A549 (cell line): ENCODE measurements at regions not wholly inside any gene's neighbourhood (a gene's known extent, or its start where the extent isn't known, plus 50 kb on each side); places are given as distances from the start of the nearest gene placed in this dataset.

Experiments used
- ATAC-seq, 2 experiments: fragments of 200-7000 bp in 1 of 2; fragments of >200 bp in 1 of 2; cut with Nextera tagmentation in 1 of 2; cut with Tn5 transposase in 1 of 2; 3 replicates each; pipeline versions ENCODE4 v1.8.0 to v1.9.1; 2018 to 2020; ENCODE audit warnings: mild to moderate bottlenecking in 1 of 2, moderate library complexity in 1 of 2
- CTCF ChIA-PET: fragments of 300-600 bp; sonication (Branson Sonifier 250); formaldehyde crosslinking; extraction: SDS; loops from one replicate; lab custom pipeline; 2021; ENCODE audit warnings: antibody characterized with exemption, inconsistent platforms; lab: Yijun Ruan, JAX
- POLR2A ChIA-PET: fragments of 350-600 bp; formaldehyde crosslinking; extraction: SDS; loops from one replicate; lab custom pipeline; 2021; ENCODE audit warnings: antibody characterized with exemption, inconsistent platforms; lab: Yijun Ruan, JAX
- DNase-seq, 2 experiments: peaks; one replicate each; pipeline versions ENCODE4 v3.0.0 to v3.0.0-alpha.2; 2011 to 2016; ENCODE audit warnings: low read depth in 1 of 2, low spot score in 1 of 2
- FAIRE-seq: peaks from 2 replicates; lab custom pipeline; 2011; peaks lifted over from hg19 to GRCh38; lab: Jason Lieb, UNC
- H3K27ac ChIP-seq, 2 experiments: fragments of >200 bp; sonication (Bioruptor Twin); formaldehyde crosslinking; 3 replicates each; pipeline ENCODE4 v1.5.1; 2016 to 2017
- H3K4me1 ChIP-seq: fragments of >200 bp; sonication (Bioruptor Twin); formaldehyde crosslinking; 3 replicates; pipeline ENCODE4 v1.6.1; 2016
- H3K4me2 ChIP-seq: fragments of >200 bp; sonication (Bioruptor Twin); formaldehyde crosslinking; 3 replicates; pipeline ENCODE4 v1.6.1; 2016
- H3K4me3 ChIP-seq: fragments of >200 bp; sonication (Bioruptor Twin); formaldehyde crosslinking; 3 replicates; pipeline ENCODE4 v1.5.1; 2016
- H3K9me3 ChIP-seq: fragments of >200 bp; sonication (Bioruptor Twin); formaldehyde crosslinking; 3 replicates; pipeline ENCODE4 v1.6.1; 2016
- CEBPB ChIP-seq, 2 experiments: fragments of >200 bp in 1 of 2; sonication (Bioruptor Twin) in 1 of 2; formaldehyde crosslinking in 1 of 2; IDR thresholded peaks; 2 replicates each; pipeline ENCODE4 v1.6.1; 2012 to 2016
- EHF ChIP-seq: fragments of 250-450 bp; sonication (Bioruptor Pico); IDR thresholded peaks from 2 replicates; pipeline ENCODE4 v1.5.0; 2020; ENCODE audit warnings: mild to moderate bottlenecking
- EHMT2 ChIP-seq: fragments of 200-600 bp; sonication (generic); IDR thresholded peaks from 2 replicates; pipeline ENCODE4 v1.6.1; 2016; ENCODE audit warnings: antibody characterized with exemption, low read depth, mild to moderate bottlenecking, moderate library complexity
- ESRRA ChIP-seq: fragments of 150-350 bp; IDR thresholded peaks from 2 replicates; pipeline ENCODE4 v1.6.1; 2014; ENCODE audit warnings: mild to moderate bottlenecking, low read length, borderline replicate concordance
- FOXS1 ChIP-seq: fragments of 250-450 bp; sonication (Bioruptor Pico); IDR thresholded peaks from 2 replicates; pipeline ENCODE4 v1.5.0; 2020; ENCODE audit warnings: mild to moderate bottlenecking, moderate library complexity
- GATA3 ChIP-seq: IDR thresholded peaks from 2 replicates; pipeline ENCODE4 v1.6.1; 2012; ENCODE audit warnings: borderline replicate concordance
- HOXA7 ChIP-seq: fragments of 250-450 bp; sonication (Bioruptor Pico); IDR thresholded peaks from 2 replicates; pipeline ENCODE4 v1.5.0; 2020; ENCODE audit warnings: mild to moderate bottlenecking, moderate library complexity
- HOXB13 ChIP-seq: fragments of 250-450 bp; sonication (Bioruptor Pico); IDR thresholded peaks from 2 replicates; pipeline ENCODE4 v1.5.0; 2020; ENCODE audit warnings: low read depth, mild to moderate bottlenecking, moderate library complexity
- HOXB5 ChIP-seq: fragments of 250-450 bp; sonication (Bioruptor Pico); IDR thresholded peaks from 2 replicates; pipeline ENCODE4 v1.5.0; 2020; ENCODE audit warnings: mild to moderate bottlenecking, moderate library complexity
- KDM1A ChIP-seq: fragments of 200-600 bp; sonication (generic); IDR thresholded peaks from 2 replicates; pipeline ENCODE4 v1.6.1; 2016; ENCODE audit warnings: low read depth, mild to moderate bottlenecking
- MYC ChIP-seq: IDR thresholded peaks from 2 replicates; pipeline ENCODE4 v1.6.1; 2012; ENCODE audit warnings: mild to moderate bottlenecking, inconsistent platforms, low read length, improper control_type of control experiment, borderline replicate concordance
- NR3C1 ChIP-seq: fragments of >200 bp; sonication (Bioruptor Twin); formaldehyde crosslinking; IDR thresholded peaks from 3 replicates; pipeline ENCODE4 v1.6.1; 2017
- PHF8 ChIP-seq: fragments of 200-600 bp; sonication (generic); IDR thresholded peaks from 2 replicates; pipeline ENCODE4 v1.6.1; 2016; ENCODE audit warnings: low read depth, mild to moderate bottlenecking, antibody characterized with exemption, moderate library complexity, borderline replicate concordance
- POLR2AphosphoS2 ChIP-seq: conservative IDR thresholded peaks from 2 replicates; pipeline ENCODE4 v1.6.1; 2012; ENCODE audit warnings: low read length, improper control_type of control experiment, inconsistent platforms
- WGBS: methylation state at CpG from one replicate; pipeline ENCODE4 v1.1.6; 2017; ENCODE audit errors: missing lambda C conversion rate; 5-methylcytosine and 5-hydroxymethylcytosine counted together
- TF ChIP-seq, protein P1 (sequence below): IDR thresholded peaks from 2 replicates; pipeline ENCODE4 v1.6.1; 2012
- TF ChIP-seq, protein P2 (sequence below): fragments of 150-350 bp; IDR thresholded peaks from 2 replicates; pipeline ENCODE4 v1.6.1; 2014; ENCODE audit warnings: low read depth, mild to moderate bottlenecking, low read length
- TF ChIP-seq, protein P3 (sequence below): fragments of 450-650 bp; IDR thresholded peaks from 2 replicates; pipeline ENCODE4 v1.6.1; 2014; ENCODE audit warnings: antibody characterized with exemption
- TF ChIP-seq, protein P4 (sequence below): fragments of 200-600 bp; sonication (generic); IDR thresholded peaks from 2 replicates; pipeline ENCODE4 v1.6.1; 2016; ENCODE audit warnings: antibody characterized with exemption, mild to moderate bottlenecking, moderate library complexity
- TF ChIP-seq, protein P5 (sequence below): fragments of >200 bp; sonication (Bioruptor Twin); formaldehyde crosslinking; IDR thresholded peaks from 2 replicates; pipeline ENCODE4 v1.6.1; 2016
- TF ChIP-seq, protein P6 (sequence below): fragments of >200 bp; sonication (Bioruptor Twin); formaldehyde crosslinking; IDR thresholded peaks from 3 replicates; pipeline ENCODE4 v1.6.1; 2016

DNA sequence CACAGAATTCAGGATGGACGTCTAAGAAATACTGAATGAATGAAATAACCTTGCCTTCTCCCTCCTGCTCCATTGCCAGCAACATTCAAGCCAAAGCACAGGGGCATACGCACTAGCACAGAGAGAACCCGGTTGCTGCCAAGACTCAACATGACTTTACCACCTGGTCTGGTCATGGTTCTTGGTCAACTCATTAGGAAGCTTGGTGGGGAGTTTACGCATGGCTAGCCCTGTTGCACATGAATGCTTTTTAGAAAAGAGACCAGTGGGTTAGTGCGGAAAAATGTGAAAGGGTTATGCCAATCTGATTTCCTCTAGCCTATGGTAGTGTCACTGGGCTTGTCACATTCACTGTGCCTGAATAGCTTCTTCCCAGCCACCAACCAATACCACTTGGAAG lies 187.6 kb upstream of the NEBL start (continued):
- TF ChIP-seq, protein P1, sequence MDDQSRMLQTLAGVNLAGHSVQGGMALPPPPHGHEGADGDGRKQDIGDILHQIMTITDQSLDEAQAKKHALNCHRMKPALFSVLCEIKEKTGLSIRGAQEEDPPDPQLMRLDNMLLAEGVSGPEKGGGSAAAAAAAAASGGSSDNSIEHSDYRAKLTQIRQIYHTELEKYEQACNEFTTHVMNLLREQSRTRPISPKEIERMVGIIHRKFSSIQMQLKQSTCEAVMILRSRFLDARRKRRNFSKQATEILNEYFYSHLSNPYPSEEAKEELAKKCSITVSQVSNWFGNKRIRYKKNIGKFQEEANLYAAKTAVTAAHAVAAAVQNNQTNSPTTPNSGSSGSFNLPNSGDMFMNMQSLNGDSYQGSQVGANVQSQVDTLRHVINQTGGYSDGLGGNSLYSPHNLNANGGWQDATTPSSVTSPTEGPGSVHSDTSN: no peak
- TF ChIP-seq NR3C1 (no peak), GATA3 (no peak), EHMT2 (no peak), CEBPB (IDR thresholded peaks at IDR 0.05) (no peak), EHF (CRISPR knock-in tag) (no peak), HOXB13 (no peak)
- TF ChIP-seq, protein P2, sequence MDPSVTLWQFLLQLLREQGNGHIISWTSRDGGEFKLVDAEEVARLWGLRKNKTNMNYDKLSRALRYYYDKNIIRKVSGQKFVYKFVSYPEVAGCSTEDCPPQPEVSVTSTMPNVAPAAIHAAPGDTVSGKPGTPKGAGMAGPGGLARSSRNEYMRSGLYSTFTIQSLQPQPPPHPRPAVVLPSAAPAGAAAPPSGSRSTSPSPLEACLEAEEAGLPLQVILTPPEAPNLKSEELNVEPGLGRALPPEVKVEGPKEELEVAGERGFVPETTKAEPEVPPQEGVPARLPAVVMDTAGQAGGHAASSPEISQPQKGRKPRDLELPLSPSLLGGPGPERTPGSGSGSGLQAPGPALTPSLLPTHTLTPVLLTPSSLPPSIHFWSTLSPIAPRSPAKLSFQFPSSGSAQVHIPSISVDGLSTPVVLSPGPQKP: no peak
- TF ChIP-seq, protein P3, sequence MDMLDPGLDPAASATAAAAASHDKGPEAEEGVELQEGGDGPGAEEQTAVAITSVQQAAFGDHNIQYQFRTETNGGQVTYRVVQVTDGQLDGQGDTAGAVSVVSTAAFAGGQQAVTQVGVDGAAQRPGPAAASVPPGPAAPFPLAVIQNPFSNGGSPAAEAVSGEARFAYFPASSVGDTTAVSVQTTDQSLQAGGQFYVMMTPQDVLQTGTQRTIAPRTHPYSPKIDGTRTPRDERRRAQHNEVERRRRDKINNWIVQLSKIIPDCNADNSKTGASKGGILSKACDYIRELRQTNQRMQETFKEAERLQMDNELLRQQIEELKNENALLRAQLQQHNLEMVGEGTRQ: no peak
- TF ChIP-seq, all 56 proteins: peak for 0

DNA sequence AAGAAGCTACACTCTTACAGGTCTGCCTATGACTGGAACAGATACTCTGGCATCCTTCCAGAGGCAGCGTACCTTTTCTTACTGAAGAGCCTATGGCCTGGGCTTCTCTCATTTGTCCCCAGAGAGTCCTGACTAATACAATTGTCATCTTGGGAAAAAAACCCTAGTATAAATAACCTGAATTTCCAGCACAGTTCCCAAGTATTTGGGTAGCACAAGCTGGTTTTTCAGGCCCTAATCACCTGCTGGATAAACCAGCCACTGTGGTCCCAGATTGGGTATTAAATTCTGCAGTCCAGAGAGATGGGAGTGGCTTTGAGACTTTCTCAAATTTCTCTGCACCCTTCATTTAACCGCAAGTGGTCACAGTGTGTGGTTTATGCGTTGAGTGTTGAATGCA lies 186.8 kb upstream of the NEBL start:
- CTCF ChIA-PET: interaction anchor here (0.6 to 1.3 kb wide), 5 partner anchors 21 to 413 kb away, joined by 3 to 6 read pairs (median 3); no protein-coding TSS in a partner anchor
- POLR2A ChIA-PET: no interaction called here
- ATAC-seq: no peak
- FAIRE-seq: no peak
- no peaks in the 10 kb centered on the region for H3K9me3 ChIP-seq
- no peak for DNase-seq
- 70% methylated on average over 3 of the region's 3 CpGs for WGBS
- TF ChIP-seq, protein P4, sequence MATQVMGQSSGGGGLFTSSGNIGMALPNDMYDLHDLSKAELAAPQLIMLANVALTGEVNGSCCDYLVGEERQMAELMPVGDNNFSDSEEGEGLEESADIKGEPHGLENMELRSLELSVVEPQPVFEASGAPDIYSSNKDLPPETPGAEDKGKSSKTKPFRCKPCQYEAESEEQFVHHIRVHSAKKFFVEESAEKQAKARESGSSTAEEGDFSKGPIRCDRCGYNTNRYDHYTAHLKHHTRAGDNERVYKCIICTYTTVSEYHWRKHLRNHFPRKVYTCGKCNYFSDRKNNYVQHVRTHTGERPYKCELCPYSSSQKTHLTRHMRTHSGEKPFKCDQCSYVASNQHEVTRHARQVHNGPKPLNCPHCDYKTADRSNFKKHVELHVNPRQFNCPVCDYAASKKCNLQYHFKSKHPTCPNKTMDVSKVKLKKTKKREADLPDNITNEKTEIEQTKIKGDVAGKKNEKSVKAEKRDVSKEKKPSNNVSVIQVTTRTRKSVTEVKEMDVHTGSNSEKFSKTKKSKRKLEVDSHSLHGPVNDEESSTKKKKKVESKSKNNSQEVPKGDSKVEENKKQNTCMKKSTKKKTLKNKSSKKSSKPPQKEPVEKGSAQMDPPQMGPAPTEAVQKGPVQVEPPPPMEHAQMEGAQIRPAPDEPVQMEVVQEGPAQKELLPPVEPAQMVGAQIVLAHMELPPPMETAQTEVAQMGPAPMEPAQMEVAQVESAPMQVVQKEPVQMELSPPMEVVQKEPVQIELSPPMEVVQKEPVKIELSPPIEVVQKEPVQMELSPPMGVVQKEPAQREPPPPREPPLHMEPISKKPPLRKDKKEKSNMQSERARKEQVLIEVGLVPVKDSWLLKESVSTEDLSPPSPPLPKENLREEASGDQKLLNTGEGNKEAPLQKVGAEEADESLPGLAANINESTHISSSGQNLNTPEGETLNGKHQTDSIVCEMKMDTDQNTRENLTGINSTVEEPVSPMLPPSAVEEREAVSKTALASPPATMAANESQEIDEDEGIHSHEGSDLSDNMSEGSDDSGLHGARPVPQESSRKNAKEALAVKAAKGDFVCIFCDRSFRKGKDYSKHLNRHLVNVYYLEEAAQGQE: no peak
- H3K4me2 ChIP-seq: no peak overlapping the region; the same call in 2 of the 3 replicates
- peaks cover 33% of the 10 kb centered on the region for H3K4me1 ChIP-seq
- peak overlapping the region; percentile 6; a peak in 2 of 6 replicates for H3K27ac ChIP-seq
- no peak overlapping the region for H3K4me3 ChIP-seq

DNA sequence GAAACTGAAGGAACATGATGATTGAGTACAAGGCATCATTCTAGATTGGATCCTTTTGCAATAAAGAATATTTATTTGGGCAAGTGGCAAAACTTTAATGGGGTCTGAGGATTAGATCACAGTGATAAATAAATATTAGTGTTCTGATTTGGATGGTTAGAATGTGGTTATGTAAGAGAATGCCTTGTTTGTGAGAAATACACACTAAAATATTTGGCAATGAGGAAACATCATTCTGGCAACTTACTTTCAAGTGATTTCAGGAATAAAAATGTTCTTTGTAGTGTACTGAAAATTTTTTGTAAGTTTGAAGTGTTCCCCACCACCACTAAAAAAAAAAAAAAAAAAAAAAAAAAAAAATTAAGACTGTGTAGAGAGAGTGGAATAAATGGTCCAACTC lies 185.1 kb upstream of the NEBL start:
- ATAC-seq (no peak), FAIRE-seq (no peak), DNase-seq (no peak)
- CTCF ChIA-PET: no interaction called here
- no peak overlapping the region for H3K4me2 ChIP-seq
- TF ChIP-seq HOXB13 (no peak), FOXS1 (CRISPR knock-in tag) (no peak), HOXA7 (CRISPR knock-in tag) (no peak), NR3C1 (no peak), MYC (no peak), HOXB5 (no peak), KDM1A (no peak), ESRRA (no peak), EHF (CRISPR knock-in tag) (no peak), POLR2AphosphoS2 (no peak), PHF8 (no peak)
- TF ChIP-seq, protein P3: no peak
- TF ChIP-seq, protein P5, sequence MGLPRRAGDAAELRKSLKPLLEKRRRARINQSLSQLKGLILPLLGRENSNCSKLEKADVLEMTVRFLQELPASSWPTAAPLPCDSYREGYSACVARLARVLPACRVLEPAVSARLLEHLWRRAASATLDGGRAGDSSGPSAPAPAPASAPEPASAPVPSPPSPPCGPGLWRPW: no peak
- TF ChIP-seq, protein P6, sequence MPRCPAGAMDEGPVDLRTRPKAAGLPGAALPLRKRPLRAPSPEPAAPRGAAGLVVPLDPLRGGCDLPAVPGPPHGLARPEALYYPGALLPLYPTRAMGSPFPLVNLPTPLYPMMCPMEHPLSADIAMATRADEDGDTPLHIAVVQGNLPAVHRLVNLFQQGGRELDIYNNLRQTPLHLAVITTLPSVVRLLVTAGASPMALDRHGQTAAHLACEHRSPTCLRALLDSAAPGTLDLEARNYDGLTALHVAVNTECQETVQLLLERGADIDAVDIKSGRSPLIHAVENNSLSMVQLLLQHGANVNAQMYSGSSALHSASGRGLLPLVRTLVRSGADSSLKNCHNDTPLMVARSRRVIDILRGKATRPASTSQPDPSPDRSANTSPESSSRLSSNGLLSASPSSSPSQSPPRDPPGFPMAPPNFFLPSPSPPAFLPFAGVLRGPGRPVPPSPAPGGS: no peak
- TF ChIP-seq, protein P2: no peak
- POLR2A ChIA-PET: no interaction called here
- peaks cover 32% of the 10 kb centered on the region for H3K4me1 ChIP-seq
- no peak overlapping the region; a peak in 1 of 6 replicates for H3K27ac ChIP-seq
- H3K4me3 ChIP-seq: no peak overlapping the region
- H3K9me3 ChIP-seq: no peaks in the 10 kb centered on the region
